Inferior parietal cortex (tissue), 1 donor: ENCODE measurements at regions not wholly inside any gene's neighbourhood (a gene's known extent, or its start where the extent isn't known, plus 50 kb on each side); places are given as distances from the start of the nearest gene placed in this dataset.

Experiments
- DNase-seq: peaks from one replicate; pipeline ENCODE4 v3.0.0-alpha.2; 2016; ENCODE audit errors: extremely low spot score

DNA sequence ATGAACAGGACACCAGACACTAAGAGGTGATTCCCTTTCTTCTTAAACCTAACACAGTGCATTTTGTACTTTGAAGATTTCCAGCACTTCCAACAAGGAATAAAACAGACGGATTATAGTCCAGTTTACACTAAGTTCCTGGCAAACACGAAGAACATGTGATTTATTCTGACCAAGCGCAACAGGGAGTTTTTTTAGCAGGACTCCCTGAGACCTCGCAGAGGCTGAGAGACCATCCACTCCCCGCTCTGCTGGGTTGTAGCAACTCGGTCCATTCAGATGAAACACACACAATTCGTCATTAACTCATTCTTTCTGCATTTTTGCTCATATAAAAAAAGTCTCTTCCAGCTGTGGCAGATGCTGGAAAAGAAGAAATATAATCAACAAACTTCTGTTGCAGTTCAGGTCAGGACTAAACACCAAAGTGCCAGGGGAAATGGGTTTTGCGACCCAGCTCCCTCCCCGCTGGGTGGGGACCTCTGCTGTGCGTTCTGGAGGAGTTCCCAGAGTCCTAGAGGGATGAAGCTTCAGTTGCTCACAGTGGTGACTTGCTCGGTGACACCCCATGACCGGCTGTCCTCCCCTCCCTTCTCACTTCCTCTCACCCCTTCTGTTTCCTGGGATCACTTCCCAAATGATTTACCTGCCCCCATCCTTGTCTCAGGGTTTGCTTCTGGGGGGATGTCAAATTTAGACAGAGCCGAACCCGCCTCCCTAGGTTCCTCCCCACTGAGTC is 52.5 kb downstream of the KCNF1 start:
- no peak for DNase-seq

DNA sequence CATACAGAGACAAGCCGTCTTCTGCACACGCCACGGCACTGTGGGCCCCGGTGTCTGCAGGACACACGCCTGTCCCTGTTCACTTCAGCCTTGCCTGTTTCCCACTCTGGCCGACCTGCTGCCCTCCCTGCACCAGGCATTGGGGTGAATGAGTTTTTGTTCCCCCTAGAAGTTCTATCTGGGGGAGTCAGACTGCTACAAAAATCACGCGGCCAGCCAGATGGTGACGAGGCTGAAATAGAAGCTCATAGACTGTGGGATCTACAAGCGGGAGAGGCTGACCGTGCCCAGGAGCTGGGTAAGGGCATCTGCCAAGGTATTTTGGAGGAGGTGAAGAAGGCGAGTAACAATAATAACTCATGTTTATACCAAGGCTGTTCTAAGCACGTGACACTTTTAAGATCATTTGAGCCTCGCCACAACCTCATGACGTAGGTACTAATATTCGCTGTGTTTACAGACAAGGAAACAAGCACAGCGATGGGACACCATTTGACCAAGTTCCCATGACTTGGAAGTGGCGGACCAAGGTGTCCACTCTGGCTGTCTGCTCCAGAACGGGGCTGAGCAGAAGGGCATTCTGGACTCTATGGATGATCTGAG is 53.6 kb downstream of the KCNF1 start:
- DNase-seq = no peak

DNA sequence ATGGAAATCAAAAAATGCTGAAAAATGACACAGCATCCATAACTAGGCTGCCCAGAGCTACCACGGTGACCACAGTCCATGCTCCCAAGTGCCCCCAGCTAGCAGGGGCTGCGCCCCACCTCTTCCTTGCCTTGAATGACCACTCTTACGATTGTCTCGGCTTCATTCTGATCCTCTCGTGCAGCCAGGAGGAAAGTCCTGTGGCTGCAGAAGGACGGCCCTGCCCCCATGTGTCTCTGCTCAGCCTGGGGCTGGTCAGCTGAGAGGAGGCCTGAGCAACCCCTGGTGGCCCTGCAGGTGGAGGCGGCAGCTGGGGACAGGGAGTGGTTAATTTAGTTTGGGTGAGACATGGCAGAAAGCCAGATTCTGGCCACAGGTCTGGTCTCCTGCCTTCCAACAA is 54.3 kb downstream of the KCNF1 start:
- DNase-seq = no peak

DNA sequence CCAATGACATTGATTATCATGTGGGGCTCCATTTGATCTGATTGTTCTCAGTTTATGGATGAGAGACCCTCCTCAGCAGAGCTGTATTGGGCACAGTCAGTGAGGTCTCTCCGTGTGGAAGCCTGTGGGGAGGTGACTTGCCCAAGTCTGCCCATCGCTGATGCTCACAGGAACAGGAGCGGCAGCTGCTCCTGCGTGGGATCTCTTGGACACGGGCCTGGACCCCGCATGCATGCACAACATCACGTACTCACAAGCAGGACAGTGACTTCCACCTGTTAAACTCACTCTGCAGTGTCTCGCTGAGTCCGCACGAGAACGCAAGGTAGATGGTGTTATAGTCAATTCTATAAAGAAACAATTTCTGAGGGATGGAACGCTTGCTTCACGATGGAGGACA is 55.0 kb downstream of the KCNF1 start:
- no peak for DNase-seq

DNA sequence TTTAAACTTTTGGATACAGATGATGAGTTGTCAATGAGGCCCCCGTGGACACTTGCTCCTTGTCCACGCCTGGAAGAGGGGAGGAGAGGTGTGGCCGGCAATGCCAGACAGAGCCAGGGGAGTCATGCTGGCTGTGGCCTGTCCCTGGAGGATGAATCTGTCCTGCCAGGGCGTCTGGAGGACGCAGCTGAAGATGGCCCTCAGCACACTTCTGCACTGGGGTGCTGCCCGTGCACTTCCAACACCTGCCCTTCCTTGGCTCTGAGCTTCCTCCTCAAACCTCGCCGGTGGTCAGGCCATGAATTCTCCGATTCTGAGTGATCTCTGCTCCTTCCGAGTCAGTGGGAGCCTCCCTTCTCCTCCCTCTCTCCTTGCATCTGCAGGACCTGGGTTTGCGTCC is 56.4 kb downstream of the KCNF1 start:
- DNase-seq = no peak

DNA sequence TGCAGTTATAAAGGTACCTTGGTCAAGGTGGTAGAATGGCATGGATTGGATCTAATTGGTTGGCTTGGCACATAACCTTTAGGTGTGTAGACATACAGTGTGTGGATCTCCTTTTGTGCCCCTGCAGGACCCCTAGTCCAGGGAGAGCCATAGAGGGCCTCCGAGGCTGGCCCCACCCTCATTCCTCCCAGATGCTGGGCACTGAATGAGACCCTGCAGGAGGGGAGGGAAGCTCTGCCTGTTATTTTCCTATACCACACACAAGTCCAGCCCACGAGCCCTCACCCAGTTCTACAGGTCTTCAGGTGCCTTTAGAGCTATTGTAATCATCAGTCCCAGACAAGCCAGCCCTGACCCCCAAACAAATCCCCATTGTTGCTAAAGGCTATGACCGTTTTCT is 58.9 kb downstream of the KCNF1 start:
- no peak for DNase-seq

DNA sequence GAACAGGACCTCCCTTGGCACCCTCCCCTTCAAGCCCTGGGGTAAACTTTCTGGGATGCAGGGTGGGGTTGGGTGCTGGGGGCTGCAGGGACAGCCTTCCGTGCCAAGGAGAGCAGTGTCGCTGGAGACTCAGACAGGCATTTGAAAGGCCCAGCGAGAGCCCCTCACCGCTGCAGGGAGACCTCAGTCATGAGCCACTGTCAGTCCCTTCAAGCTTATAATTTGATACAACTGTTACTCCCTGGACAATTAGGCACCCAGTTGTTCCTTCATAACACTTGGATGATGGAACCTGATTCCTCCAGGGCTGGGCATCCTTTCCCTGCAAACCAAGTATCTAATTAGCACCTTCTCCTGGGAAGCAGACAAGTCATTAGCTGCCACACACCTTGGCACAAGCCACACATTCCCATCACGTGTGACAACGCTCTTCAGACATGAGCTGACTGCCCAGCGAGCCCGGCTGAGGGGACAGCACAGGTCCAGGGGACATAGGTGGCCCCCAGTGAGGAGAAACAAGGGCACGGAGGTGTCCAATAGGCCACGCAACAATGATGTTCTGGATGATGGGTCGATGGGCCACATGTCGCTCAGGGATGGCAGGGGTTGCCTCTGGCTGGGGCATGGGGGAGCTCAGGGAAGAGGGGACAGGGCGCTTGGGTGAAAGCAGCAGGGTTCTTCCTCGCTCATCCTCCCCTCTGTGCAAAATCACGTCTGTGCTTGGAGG is 59.6 kb downstream of the KCNF1 start:
- no peak for DNase-seq

DNA sequence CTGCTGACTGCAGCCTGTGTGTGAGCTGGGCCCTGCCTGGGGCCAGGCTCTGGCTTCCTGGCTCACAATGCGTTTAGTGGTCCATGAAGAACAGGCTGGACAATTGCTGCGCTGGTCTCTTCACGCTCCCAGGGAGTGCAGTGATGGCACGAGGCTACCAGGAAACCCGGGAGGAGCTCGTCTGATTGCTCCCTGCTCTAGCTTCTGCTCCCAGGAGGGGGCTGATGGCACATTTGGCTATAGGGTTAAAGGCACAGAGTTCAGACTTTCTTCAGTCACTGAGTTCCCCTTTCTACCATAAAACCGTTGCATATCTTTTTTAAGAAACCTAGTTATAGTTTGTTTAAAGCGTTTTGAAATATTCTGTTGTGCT is 60.1 kb downstream of the KCNF1 start:
- no peak for DNase-seq

DNA sequence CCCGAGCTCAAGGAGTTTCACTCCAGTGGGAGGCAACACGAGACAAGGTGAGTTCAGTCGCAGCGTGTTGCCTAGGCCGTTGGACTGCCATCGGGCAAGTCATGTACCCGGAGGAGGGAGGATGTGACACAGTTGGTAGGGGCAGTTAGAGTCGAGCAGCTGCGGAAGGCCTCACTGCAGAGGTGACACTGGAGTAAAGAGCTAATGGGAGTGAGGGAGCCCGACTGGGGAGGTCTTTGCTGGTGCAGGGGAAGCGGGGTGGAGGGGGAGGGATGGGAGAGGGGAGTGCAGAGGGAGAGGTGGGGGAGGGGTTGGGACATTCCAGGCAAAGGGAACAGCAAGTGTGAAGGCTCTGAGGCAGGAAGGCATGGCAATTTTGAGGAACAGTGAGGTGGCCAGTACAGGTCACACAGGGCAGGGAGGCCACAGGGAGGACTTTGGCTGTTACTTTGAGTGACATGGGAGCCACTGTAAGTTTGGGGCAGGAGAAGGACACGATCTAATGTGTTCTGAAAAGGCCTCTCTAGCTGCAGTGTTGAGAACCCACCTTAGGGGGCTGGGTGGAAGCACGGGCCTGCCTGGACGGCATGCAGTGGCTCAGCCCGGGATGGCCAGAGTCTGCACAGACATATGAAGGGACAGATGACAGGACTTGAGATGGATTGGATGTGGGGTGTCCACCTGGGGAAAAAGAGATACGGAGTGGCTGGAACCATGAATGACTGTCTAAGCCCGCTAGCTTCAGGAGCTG is 61.1 kb downstream of the KCNF1 start:
- DNase-seq = no peak

DNA sequence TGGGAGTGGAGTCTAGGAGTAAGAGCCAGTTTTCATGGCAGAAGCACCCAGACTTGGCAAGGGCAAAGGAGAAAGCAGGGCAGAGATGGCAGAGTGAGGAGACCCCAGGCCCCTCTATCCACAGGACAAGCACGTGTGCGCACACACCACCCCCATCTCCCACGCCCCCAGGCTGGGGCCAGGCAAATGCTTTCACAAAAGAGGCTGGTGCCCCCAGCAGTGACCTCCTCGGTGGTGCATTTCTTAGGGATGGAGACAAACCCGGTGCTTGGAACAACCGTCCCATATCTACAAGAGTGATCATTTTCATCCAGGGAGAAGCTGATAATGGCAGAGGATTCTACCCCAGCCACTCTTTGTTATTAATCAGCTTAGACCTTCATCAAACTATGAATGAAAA is 62.0 kb downstream of the KCNF1 start:
- DNase-seq = no peak

DNA sequence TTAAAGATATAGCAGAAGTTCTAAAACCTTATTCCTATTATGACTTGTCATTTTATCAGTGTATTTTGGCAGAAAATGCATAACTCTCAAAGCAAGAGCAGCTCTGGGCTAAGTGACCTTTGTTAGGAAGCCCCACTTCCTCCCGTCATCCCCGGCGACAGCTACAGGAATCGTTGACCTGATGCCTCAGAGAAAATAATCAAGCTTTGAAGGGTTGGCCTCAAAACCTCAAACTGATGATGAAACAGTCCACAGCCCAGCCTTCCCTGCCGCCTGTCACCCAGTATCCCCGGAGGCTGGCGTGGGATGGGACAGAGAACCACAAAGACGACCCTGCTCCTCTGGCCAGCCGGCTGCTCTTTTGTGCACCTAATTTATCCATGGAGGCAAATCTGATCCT is 65.3 kb downstream of the KCNF1 start:
- DNase-seq = no peak

DNA sequence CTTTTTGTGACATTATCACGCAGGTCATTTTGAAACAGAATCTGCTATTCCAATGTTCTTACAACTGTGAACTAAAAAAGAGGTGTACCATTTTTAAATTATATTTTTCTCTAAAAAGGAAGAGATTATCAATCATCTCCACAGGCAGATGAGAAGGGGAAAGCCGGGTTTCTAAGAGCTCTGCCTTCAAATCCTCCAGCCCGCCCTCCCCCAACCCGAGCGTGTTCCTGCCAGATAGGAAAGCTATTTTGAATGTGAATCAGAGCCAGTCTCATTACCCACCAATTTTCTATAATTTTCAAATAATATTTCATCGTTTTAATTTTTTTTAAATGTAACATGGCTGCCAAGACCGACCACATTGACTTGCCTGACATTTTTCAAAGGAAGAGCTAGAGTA is 65.9 kb downstream of the KCNF1 start:
- no peak for DNase-seq

DNA sequence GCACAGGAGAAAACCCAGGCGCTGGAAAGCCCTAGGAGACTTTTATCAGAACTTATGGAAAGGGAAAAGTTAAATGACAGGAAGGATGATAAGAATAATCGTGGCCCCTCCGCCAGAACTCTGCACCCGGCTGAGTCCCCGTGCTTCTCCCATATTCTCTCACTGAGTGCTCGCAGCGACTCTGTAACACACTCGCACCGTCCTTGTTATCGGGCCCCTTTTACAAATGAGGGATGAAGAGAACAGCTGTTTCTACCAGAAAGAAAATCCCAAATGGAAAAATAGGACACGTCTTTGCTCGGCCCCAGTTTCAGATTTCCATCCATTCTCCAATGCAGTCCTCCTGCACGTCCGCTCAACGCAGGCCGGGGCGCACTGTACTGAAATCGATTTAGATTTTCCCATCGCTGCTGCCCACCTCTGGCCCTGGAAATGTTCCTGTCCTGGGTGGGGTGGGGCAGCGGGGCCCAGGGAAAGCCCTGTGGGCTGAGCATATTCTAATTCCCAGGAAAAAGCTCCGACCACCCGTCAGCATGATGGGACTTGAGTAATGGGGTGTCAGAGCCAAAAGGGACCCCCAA is 66.4 kb downstream of the KCNF1 start:
- no peak for DNase-seq

DNA sequence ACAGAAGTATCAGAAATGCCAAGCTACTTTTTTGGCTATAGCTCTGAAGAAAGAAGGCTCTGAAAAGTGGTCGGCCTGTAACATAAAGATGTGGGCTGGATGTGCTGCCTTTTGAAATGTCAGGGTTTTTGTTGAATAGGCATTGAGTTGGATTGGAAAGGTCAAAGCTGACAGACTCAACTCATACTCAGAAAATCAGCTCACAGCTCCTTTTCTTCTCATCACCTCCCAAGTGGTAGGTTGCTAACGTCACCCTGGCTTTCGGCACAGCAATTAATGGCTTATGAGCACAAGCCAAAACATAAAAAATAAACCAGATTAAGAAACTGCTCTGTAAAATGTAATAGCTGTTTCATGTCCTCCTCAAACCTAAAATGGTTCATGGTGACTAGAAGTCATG is 68.3 kb downstream of the KCNF1 start:
- no peak for DNase-seq

DNA sequence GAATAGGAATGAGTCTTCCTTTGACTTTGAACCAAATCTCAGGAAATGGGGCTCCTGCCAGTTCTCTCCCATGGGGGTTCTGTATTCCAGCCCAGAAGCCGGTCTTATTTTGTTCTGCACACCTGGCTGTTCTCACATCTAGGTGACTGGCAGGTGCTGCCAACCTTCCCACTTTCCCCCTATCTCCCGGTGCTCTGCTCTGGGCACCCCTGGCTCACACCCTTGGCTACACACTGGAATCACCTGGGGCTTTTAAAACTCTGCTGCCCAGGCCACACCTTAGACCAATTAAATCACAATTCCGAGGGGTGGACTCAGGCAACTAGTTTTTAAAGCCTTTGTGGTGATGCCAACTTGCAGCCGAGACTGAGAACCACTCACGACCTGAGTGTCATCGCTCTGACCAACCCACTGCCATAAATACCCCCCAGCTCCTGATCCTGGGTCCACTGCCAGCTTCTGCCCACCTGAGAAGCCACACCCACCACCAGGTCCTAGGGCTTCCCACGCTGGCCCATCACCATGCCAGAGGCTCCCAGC is 69.2 kb downstream of the KCNF1 start:
- DNase-seq = no peak

DNA sequence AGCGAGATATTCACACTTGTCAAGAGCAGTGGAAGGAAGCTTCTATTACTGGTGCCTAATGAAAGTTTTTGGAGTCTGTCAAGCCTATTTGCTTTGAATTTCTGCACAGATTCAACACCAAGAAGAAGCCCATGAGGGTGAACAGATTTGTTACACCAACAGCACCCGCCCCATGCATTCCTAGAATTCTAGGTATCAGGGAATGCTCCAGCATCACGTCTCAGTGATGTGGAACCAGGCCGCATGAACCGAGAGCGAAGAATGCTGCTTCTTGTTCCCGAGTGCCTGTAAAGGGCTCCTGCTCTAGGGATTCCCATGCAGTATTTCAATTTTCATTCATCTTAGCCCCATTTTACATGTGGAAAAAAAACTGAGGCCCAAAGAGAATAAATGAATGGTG is 69.7 kb downstream of the KCNF1 start:
- DNase-seq = no peak

DNA sequence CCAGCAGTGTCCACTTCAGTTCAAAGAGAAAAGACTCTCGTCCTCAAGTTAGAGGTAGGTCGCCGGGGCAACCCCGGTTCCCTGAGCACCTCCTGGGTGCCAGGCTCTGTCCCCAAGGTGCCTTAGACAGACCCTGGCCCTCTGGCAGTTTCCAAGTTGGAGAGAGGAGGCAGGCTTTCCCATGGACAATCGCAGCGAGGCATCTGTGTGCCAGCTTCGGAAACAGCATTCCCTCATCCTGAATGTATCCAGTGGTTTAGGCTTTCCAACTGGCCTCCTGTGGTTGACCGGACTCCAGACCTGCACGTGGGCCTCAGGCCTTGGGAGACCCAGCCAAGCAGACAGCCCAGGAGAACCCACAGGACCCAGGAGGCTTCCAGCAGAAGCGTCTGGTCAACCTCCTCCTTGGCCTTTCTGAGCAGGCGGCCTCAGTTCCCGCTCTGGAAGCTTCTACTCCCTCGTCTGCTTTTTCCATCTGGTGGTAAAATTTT is 70.3 kb downstream of the KCNF1 start:
- no peak for DNase-seq

DNA sequence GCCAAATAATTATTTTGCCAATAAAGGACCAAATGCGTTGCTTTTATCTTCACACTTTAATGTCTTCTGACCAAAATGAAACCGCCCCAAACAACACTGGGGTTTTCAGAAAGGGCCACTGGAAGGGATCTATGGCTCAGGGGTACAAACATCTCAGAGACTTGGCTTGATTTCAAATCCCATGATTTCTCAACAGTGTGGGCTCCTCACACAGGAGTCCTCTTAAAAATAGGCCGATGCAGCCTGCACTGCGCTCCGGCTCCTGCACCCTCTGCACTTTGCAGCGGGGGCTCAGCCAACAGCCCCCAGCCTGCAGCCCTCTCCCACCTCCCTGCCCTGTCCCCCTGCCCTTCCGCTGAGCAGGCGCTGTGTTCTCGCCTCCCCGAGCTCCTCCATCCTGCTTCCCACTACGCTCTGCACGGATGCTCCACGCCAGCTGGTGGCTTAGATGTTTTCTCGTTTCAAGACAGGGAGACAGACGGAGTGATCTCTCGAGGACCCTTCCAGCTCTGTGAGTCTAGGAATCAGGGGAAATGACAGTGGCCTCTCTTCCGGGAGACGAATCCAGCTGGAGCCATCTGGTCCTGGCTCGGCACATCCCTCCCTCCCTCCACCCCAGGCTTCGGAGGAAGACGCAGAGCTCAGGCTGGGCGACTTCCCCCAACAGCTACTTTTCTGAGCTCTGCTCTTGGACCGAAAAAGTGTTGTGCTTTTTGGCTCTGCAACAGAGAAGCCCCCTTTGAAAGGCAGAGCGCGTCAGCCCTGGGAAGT is 71.4 kb downstream of the KCNF1 start:
- no peak for DNase-seq

DNA sequence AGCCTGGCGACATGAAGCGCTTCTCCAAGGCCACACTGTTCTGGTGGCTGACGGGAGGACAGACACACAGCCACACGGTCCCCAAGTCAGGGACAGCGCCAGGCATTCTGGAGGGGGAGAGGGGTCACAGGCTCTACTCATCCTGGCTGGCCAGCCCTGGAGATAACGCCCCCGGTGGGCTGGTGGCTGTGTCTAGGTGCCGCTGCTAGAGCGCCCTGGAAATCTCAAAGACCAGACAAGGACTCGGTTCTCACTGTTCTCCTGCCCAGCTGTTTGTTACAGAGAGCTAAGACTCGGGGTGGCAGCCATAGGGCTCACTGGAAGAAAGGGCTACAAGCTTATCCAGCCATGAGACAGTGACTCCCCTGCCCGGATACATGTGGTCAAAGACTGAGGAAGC is 72.0 kb downstream of the KCNF1 start:
- DNase-seq = no peak

DNA sequence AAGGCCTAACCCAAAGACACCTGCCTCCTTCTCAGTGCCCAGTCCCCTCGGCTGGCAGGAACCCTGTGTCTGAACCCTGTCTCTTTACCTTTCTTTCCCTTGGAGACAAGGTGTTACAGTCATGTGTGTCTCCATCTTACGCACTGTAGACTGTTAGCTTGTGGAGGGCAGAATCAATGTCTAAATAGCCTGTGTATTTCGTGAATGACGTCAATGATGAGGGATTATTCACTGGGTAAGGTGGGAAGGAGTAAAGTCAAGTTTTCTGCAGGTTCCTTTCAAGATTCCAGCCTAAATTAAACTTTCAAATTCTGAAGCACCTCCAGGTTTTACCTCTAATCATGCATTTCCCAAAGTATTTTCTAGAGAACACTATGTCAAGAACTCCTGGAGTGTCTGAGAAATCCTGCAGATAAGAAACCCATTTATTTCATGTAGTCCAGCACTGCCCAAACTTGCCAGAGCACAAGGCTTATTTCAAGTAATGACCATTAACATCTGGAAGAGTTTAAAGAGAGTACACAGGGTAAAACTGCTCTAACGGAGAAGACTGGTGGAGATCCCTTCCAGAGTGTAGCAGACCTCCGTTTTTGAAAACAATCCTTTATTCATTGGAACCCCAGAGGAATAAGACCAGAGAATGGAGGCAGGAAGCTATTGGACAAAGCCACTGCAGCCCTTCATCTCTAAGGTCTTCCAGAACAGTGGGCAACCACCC is 72.8 kb downstream of the KCNF1 start:
- DNase-seq = no peak
